GM10266 (cell line): ENCODE measurements at regions not wholly inside any gene's neighbourhood (a gene's known extent, or its start where the extent isn't known, plus 50 kb on each side); places are given as distances from the start of the nearest gene placed in this dataset.

Experiments
- DNase-seq: peaks from one replicate; pipeline ENCODE4 v3.0.0; 2012; ENCODE audit errors: extremely low spot score
- TF ChIP-seq, protein P1 (sequence below): IDR thresholded peaks from 2 replicates; pipeline ENCODE4 v1.5.1; 2012; ENCODE audit warnings: mild to moderate bottlenecking, low read depth; ENCODE audit not compliant: control insufficient read depth, insufficient read depth; ENCODE audit errors: missing control alignments

DNA sequence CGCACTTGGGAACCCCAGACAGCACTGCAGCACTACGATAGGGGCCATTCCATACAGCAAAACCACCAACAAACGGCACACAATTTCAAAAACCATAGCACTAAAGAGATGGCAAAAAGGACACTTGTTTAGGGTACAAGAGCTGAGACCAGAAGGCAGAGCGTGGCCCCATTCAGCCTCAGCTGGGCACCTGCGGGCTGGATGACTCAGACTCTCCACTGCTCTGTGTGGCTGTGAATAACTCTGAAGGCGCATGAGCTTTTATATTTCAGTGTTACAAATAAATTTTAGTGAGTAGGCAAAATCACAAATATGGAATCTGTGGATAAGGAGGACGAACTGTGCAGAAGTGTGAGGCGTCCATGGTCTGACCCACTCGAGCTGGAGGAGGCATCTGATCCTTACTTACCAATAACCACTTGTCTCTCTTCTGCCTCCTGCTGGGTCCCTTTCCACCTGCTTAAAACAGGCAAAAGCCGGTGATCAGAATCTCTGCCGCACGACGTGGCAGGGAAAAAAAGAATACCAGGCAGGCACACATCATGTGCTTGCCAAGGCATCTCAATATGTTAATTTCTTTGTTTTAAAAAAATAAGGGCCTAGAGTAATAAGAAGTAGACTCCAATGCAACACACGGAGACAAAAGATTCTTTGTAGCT lies 325.7 kb downstream of the SHANK2 start:
- TF ChIP-seq, protein P1, sequence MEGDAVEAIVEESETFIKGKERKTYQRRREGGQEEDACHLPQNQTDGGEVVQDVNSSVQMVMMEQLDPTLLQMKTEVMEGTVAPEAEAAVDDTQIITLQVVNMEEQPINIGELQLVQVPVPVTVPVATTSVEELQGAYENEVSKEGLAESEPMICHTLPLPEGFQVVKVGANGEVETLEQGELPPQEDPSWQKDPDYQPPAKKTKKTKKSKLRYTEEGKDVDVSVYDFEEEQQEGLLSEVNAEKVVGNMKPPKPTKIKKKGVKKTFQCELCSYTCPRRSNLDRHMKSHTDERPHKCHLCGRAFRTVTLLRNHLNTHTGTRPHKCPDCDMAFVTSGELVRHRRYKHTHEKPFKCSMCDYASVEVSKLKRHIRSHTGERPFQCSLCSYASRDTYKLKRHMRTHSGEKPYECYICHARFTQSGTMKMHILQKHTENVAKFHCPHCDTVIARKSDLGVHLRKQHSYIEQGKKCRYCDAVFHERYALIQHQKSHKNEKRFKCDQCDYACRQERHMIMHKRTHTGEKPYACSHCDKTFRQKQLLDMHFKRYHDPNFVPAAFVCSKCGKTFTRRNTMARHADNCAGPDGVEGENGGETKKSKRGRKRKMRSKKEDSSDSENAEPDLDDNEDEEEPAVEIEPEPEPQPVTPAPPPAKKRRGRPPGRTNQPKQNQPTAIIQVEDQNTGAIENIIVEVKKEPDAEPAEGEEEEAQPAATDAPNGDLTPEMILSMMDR, result no peak
- no peak for DNase-seq

GRCh38 chr11:70928854-70929598 lies 323.4 kb downstream of the SHANK2 start:
- DNase-seq, result no peak
- TF ChIP-seq, protein P1, result no peak

DNA sequence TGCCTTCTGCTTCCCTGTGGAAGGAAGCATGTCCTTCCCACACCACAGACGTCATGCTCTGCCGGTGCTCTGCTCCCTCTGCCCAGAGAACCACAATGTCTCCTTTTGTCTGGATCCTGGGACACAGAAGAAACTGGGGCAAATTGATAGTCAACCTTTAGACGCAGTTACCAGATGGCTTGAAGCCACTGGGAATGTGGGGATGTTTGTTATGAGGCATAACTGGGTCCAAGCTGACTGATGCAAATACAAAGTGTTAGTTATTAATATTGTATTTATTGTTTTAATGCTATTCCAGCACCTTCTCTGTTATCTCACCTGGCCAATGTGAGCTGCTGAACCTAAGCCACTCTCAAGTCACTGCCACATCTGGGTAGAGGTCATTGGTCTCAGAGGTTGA lies 322.2 kb downstream of the SHANK2 start:
- DNase-seq, result no peak
- TF ChIP-seq, protein P1, result no peak

- TF ChIP-seq, protein P1, result no peak
- DNase-seq, result no peak
Observed at GRCh38 chr11:70931430-70931829, 320.9 kb downstream of the SHANK2 start.

GRCh38 chr11:70933981-70934583 lies 318.3 kb downstream of the SHANK2 start:
- TF ChIP-seq, protein P1, result no peak
- DNase-seq, result no peak

DNA sequence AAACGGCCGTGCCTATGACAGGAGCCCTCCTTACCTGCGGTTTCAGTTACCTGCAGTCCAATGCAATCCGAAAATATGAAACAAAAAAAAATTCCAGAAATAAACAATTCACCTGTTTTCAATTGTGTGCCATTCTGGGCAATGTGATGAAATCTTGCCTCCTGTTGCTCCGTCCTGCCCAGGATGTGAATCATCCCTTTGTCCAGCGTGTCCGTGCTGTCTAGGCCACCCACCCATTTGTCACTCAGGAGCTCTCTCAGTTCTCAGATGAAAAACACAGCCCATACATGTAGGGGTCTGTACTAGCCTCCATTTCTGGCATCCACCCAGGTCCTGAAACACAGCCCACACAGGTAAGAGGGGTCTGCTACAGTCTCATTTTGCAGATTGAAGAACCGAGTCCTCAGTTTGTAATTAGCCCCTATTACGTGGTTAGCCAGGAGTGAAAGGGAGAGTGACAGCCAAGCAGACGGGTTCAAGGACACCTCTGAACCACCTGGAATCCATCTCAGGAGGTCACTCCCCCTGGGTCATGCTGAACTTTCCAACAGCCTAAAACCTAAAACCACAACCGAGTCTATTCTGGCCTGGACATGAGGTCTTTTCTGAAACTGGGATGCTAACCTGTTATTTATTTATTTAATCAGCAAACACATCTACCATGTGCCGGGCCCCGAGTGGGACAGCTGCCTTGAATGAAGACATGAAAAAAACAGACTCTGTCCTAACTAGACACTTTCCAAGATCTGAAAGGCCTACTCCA lies 317.2 kb downstream of the SHANK2 start:
- DNase-seq, result no peak

More for the DNA sequence above, 317.2 kb downstream of the SHANK2 start:
- TF ChIP-seq, protein P1, result no peak
